ENCODE measurements at regions not wholly inside any gene's neighbourhood (a gene's known extent, or its start where the extent isn't known, plus 50 kb on each side); places are given as distances from the start of the nearest gene placed in this dataset.
A peak's percentile ranks its signal among the peaks of the same experiment; 100 is the strongest.

GRCh38 chr12:124689631-124690030 is 122.2 kb upstream of the NCOR2 start:
- H3K4me3 ChIP-seq: no peak overlapping the region
- peaks cover 22% of the 10 kb centered on the region for H3K4me1 ChIP-seq
- POLR2A ChIA-PET: interaction anchor here (0.7 kb wide), 1 partner anchor 28 kb away, joined by 11 read pairs; no protein-coding TSS in a partner anchor
- DNase-seq (ENCODE audit: low read depth in 1 of 2, low spot score in 1 of 2) (no peak), ATAC-seq (peak in 1 of 2 experiments; percentile 30; a peak in 3 of 6 replicates), FAIRE-seq (no peak)
- H3K27ac ChIP-seq: peak overlapping the region in 1 of 2 experiments; percentile 51; a peak in 2 of 6 replicates
- 83% methylated on average over 2 of the region's 2 CpGs for WGBS (ENCODE audit: missing lambda C conversion rate)
- no peak overlapping the region for H3K4me2 ChIP-seq
- 0 out of 2 replicates have a peak, but pooled peaks have one; percentile 18 for TF ChIP-seq USF2 (IDR thresholded peaks at IDR 0.05)
- no peak for TF ChIP-seq JUN (IDR thresholded peaks at IDR 0.05)
- CTCF ChIA-PET: interaction anchor here (1.0 kb wide), 1 partner anchor 31 kb away, joined by 3 read pairs; no protein-coding TSS in a partner anchor
- H3K9me3 ChIP-seq: peaks cover 7% of the 10 kb centered on the region; the same call in 2 of the 3 replicates

- 67% methylated on average over 6 of the region's 6 CpGs for WGBS (ENCODE audit: missing lambda C conversion rate)
- no peak for ATAC-seq
- Histone ChIP-seq H3K9me3 (peaks cover 7% of the 10 kb centered on the region; the same call in 2 of the 3 replicates), H3K27ac (peak overlapping the region in 1 of 2 experiments; percentile 44; a peak in 3 of 6 replicates), H3K4me2 (no peak overlapping the region), H3K4me3 (no peak overlapping the region), H3K4me1 (peaks cover 33% of the 10 kb centered on the region)
- DNase-seq (ENCODE audit: low read depth in 1 of 2, low spot score in 1 of 2): no peak
- FAIRE-seq: no peak
- POLR2A ChIA-PET: no interaction called here
- CTCF ChIA-PET: interaction anchor here (0.9 to 1.4 kb wide), 2 partner anchors 78 to 340 kb away, joined by 3 to 5 read pairs; no protein-coding TSS in a partner anchor
- TF ChIP-seq BCL3 (IDR thresholded peaks at IDR 0.05) (no peak), KDM1A (IDR thresholded peaks at IDR 0.05; ENCODE audit: low read depth) (peak; percentile 45; the same call in 1 of the 2 replicates), RAD21 (conservative IDR thresholded peaks at IDR 0.05 in 1 of 2, IDR thresholded peaks at IDR 0.05 in 1 of 2) (no peak), ZFP36 (IDR thresholded peaks at IDR 0.05; ENCODE audit: borderline replicate concordance, partially characterized antibody) (peak; percentile 66), CTCF (IDR thresholded peaks at IDR 0.05) (no peak), TFCP2L1 (CRISPR knock-in tag; IDR thresholded peaks at IDR 0.05) (no peak)
These were observed 121.1 kb upstream of the NCOR2 start for GRCh38 chr12:124688356-124688992.

GRCh38 chr12:124687917-124688316 is 120.5 kb upstream of the NCOR2 start:
- DNase-seq (ENCODE audit: low read depth in 1 of 2, low spot score in 1 of 2) (no peak), ATAC-seq (no peak), FAIRE-seq (no peak)
- Histone ChIP-seq H3K27ac (peak overlapping the region; percentile 28 to 44; a peak in 4 of 6 replicates), H3K4me3 (no peak overlapping the region), H3K9me3 (peaks cover 7% of the 10 kb centered on the region; the same call in 2 of the 3 replicates), H3K4me2 (no peak overlapping the region), H3K4me1 (peaks cover 39% of the 10 kb centered on the region)
- POLR2A ChIA-PET: no interaction called here
- TF ChIP-seq ELK1 (IDR thresholded peaks at IDR 0.05; ENCODE audit: low read depth, low read length) (no peak), MAFK (IDR thresholded peaks at IDR 0.05; ENCODE audit: partially characterized antibody) (peak; percentile 74)
- CTCF ChIA-PET: interaction anchor here (0.7 to 3.2 kb wide), 4 partner anchors 11 to 340 kb away, joined by 3 to 11 read pairs (median 4); no protein-coding TSS in a partner anchor
- 59% methylated on average over 11 of the region's 11 CpGs for WGBS (ENCODE audit: missing lambda C conversion rate)

Measured in A549 (cell line).